ENCODE measurements at regions not wholly inside any gene's neighbourhood (a gene's known extent, or its start where the extent isn't known, plus 50 kb on each side); places are given as distances from the start of the nearest gene placed in this dataset.

DNA sequence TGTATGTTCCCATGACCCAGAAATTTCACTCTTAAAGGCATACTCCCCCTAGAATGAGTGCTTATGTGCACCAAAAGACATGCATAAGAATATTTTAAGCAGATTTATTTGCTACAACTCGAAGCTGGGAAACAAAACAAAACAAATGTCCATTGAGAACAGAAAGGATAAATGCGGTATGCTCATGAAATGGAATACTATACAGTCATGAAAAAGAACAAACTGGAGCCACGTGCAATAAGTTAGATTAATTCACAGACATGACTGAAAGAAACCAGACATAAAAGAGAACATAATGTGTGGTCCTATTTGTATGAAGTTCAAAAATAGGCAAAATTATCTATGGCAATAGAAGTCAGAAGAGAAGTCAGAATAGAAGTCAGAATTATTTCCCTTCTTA, 69.9 kb downstream of the TBX3 start:
- H3K27ac ChIP-seq (ENCODE audit: insufficient read depth, low read depth, low read length), result no peak overlapping the region
- no peak overlapping the region for H3K4me3 ChIP-seq (replicated peaks in 1 of 3; ENCODE audit: insufficient read depth in 1 of 3, low read depth in 1 of 3, low read length in 3 of 3)
- POLR2A ChIA-PET, result no interaction called here
- H3K27me3 ChIP-seq (ENCODE audit: control insufficient read depth in 2 of 2, insufficient read depth in 2 of 2, low read length in 2 of 2), result no peaks in the 10 kb centered on the region
- no peaks in the 10 kb centered on the region for H3K36me3 ChIP-seq (ENCODE audit: control insufficient read depth in 2 of 2, extremely low read depth in 1 of 2, insufficient read depth in 2 of 2, low read length in 2 of 2)
- H3K9me3 ChIP-seq (replicated peaks; ENCODE audit: control insufficient read depth, insufficient read depth, low read length), result no peaks in the 10 kb centered on the region
- H3K4me2 ChIP-seq (ENCODE audit: insufficient read depth, low read length), result no peak overlapping the region
- dilution Hi-C loops (cut with MboI; ENCODE audit: extremely low pct_ligation_motif_present, low sequenced_read_pairs), result no loop called here
- BruUV-seq (replicated peaks), result no TSS peak
- FAIRE-seq (no peak), DNase-seq (ENCODE audit: low read depth, low spot score) (no peak)
- H3K9ac ChIP-seq (replicated peaks; ENCODE audit: extremely low read depth, insufficient read depth, low read length), result no peak overlapping the region
- H4K20me1 ChIP-seq (replicated peaks; ENCODE audit: control insufficient read depth, extremely low read depth, insufficient read depth, low read length), result no peaks in the 10 kb centered on the region
- H2AFZ ChIP-seq (ENCODE audit: low read depth, low read length), result no peak overlapping the region
- H3K9me1 ChIP-seq (replicated peaks; ENCODE audit: control insufficient read depth, extremely low read depth, insufficient read depth, low read length), result no peaks in the 10 kb centered on the region
- CTCF ChIA-PET, result no interaction called here
- no peaks in the 10 kb centered on the region for H3K79me2 ChIP-seq (ENCODE audit: control insufficient read depth, insufficient read depth, low read length)
- intact Hi-C loops (cut with micrococcal nuclease), result no loop called here
- no peak for TF ChIP-seq EZH2 (IDR thresholded peaks at IDR 0.05; ENCODE audit: borderline replicate concordance, low read depth, low read length, severe bottlenecking)
- no peak for TF ChIP-seq MYC (IDR thresholded peaks at IDR 0.05; ENCODE audit: low read depth, low read length)
- TF ChIP-seq JUN (IDR thresholded peaks at IDR 0.05; ENCODE audit: borderline replicate concordance, insufficient read depth, insufficient read length, low read depth), result no peak
- TF ChIP-seq GATA2 (IDR thresholded peaks at IDR 0.05; ENCODE audit: insufficient read depth, insufficient read length, low read depth, low read length), result no peak
- no peak for TF ChIP-seq POLR2AphosphoS5 (IDR thresholded peaks at IDR 0.05; ENCODE audit: insufficient read depth, low read depth, low read length)
- TF ChIP-seq FOS (IDR thresholded peaks at IDR 0.05; ENCODE audit: borderline replicate concordance, insufficient read depth, low read length), result no peak
- no peak for TF ChIP-seq CTCF (IDR thresholded peaks at IDR 0.05; ENCODE audit: extremely low read depth in 1 of 2, insufficient read depth in 1 of 2, low read depth in 1 of 2, low read length in 2 of 2)
- TF ChIP-seq POLR2A (IDR thresholded peaks at IDR 0.05; ENCODE audit: low read depth, low read length), result no peak
- no peaks in the 10 kb centered on the region for H3K4me1 ChIP-seq (ENCODE audit: control insufficient read depth, extremely low read depth, insufficient read depth, low read length)
